ENCODE measurements at regions not wholly inside any gene's neighbourhood (a gene's known extent, or its start where the extent isn't known, plus 50 kb on each side); places are given as distances from the start of the nearest gene placed in this dataset.

- no peak for DNase-seq
- H3K27ac ChIP-seq: no peak overlapping the region
- no peaks in the 10 kb centered on the region for H3K36me3 ChIP-seq
- H3K27me3 ChIP-seq: no peaks in the 10 kb centered on the region
- intact Hi-C loops (cut with DNase I): no loop called here
- WGBS, 2 donors: 11 to 36% methylated on average over 2 of the region's 2 CpGs
- no peak overlapping the region for H3K4me3 ChIP-seq
- no peak for TF ChIP-seq POLR2A (IDR thresholded peaks at IDR 0.05)
- no peak for TF ChIP-seq CTCF (IDR thresholded peaks at IDR 0.05)
- no peaks in the 10 kb centered on the region for H3K4me1 ChIP-seq
- H3K9me3 ChIP-seq: no peaks in the 10 kb centered on the region
Measured at GRCh38 chrX:39551762-39552161, 546.0 kb downstream of the BCOR start.

- intact Hi-C loops (cut with DNase I): no loop called here
- TF ChIP-seq POLR2A (IDR thresholded peaks at IDR 0.05) (no peak), CTCF (IDR thresholded peaks at IDR 0.05) (no peak)
- 77% methylated on average over 2 of the region's 4 CpGs; no CpG with 5 or more reads in 1 of the 2 donors for WGBS, 2 donors
- no peaks in the 10 kb centered on the region for H3K27me3 ChIP-seq
- no peaks in the 10 kb centered on the region for H3K4me1 ChIP-seq
- H3K9me3 ChIP-seq: no peaks in the 10 kb centered on the region
- no peak overlapping the region for H3K27ac ChIP-seq
- no peaks in the 10 kb centered on the region for H3K36me3 ChIP-seq
- no peak overlapping the region for H3K4me3 ChIP-seq
- DNase-seq: no peak
Measured at GRCh38 chrX:39555431-39555830, 542.3 kb downstream of the BCOR start.

- H3K36me3 ChIP-seq: no peaks in the 10 kb centered on the region
- TF ChIP-seq POLR2A (IDR thresholded peaks at IDR 0.05) (no peak), CTCF (IDR thresholded peaks at IDR 0.05) (no peak)
- no peaks in the 10 kb centered on the region for H3K4me1 ChIP-seq
- H3K4me3 ChIP-seq: no peak overlapping the region
- no peaks in the 10 kb centered on the region for H3K27me3 ChIP-seq
- H3K9me3 ChIP-seq: no peaks in the 10 kb centered on the region
- WGBS, 2 donors: 85 to 100% methylated on average over 1 to 3 of the region's 3 CpGs
- no peak overlapping the region for H3K27ac ChIP-seq
- DNase-seq: no peak
- intact Hi-C loops (cut with DNase I): no loop called here
Measured at GRCh38 chrX:39556056-39556455, 541.7 kb downstream of the BCOR start.

- H3K9me3 ChIP-seq: no peaks in the 10 kb centered on the region
- intact Hi-C loops (cut with DNase I): no loop called here
- no peak overlapping the region for H3K4me3 ChIP-seq
- H3K4me1 ChIP-seq: no peaks in the 10 kb centered on the region
- WGBS, 2 donors: 27 to 60% methylated on average over 4 of the region's 4 CpGs
- H3K27me3 ChIP-seq: no peaks in the 10 kb centered on the region
- H3K27ac ChIP-seq: no peak overlapping the region
- no peaks in the 10 kb centered on the region for H3K36me3 ChIP-seq
- no peak for TF ChIP-seq CTCF (IDR thresholded peaks at IDR 0.05)
- DNase-seq: no peak
Measured at GRCh38 chrX:39559229-39559628, 538.5 kb downstream of the BCOR start.

- WGBS, 2 donors: 47 to 82% methylated on average over 3 to 9 of the region's 12 CpGs
- Histone ChIP-seq H3K27ac (no peak overlapping the region), H3K27me3 (no peaks in the 10 kb centered on the region), H3K36me3 (no peaks in the 10 kb centered on the region), H3K4me1 (no peaks in the 10 kb centered on the region), H3K9me3 (no peaks in the 10 kb centered on the region), H3K4me3 (no peak overlapping the region)
- intact Hi-C loops (cut with DNase I): no loop called here
- TF ChIP-seq POLR2A (IDR thresholded peaks at IDR 0.05): no peak
- no peak for TF ChIP-seq CTCF (IDR thresholded peaks at IDR 0.05)
- no peak for DNase-seq
Measured at GRCh38 chrX:39560271-39560670, 537.5 kb downstream of the BCOR start.
